GM18499 (cell line): ENCODE measurements at regions not wholly inside any gene's neighbourhood (a gene's known extent, or its start where the extent isn't known, plus 50 kb on each side); places are given as distances from the start of the nearest gene placed in this dataset.
"Not testable (repeated sequence)": the region's sequence is repeated elsewhere in the genome, so short reads cannot be mapped to it uniquely, and the experiment has no call there.

Source experiments
- ATAC-seq: cut with Tn5 transposase; IDR thresholded peaks from one replicate; pipeline ENCODE4 v1.9.1; 2021; ENCODE audit warnings: moderate number of reproducible peaks; ENCODE audit not compliant: insufficient read depth, unreplicated experiment

- no peak for ATAC-seq
Measured at GRCh38 chr11:39462506-39462905, 1996.9 kb downstream of the LRRC4C start.

- no peak for ATAC-seq
Measured at GRCh38 chr11:39461066-39461465, 1998.4 kb downstream of the LRRC4C start.

GRCh38 chr11:39459606-39460005 is 1999.8 kb downstream of the LRRC4C start:
- no peak for ATAC-seq

- no peak for ATAC-seq
Measured at GRCh38 chr11:39458481-39458880, 2001.0 kb downstream of the LRRC4C start.

- ATAC-seq = no peak
Measured at GRCh38 chr11:39443424-39444022, 2015.9 kb downstream of the LRRC4C start.

- no peak for ATAC-seq
Measured at GRCh38 chr11:39442177-39442576, 2017.3 kb downstream of the LRRC4C start.

GRCh38 chr11:39435641-39436040 is 2023.8 kb downstream of the LRRC4C start:
- ATAC-seq = no peak

GRCh38 chr11:39434466-39434865 is 2025.0 kb downstream of the LRRC4C start:
- ATAC-seq = no peak

- ATAC-seq = no peak
Measured at GRCh38 chr11:39432929-39433328, 2026.5 kb downstream of the LRRC4C start.

- no peak for ATAC-seq
Measured at GRCh38 chr11:39425226-39425625, 2034.2 kb downstream of the LRRC4C start.

- no peak for ATAC-seq
Measured at GRCh38 chr11:39412117-39412516, 2047.3 kb downstream of the LRRC4C start.

GRCh38 chr11:39385911-39386310 is 2073.5 kb downstream of the LRRC4C start:
- no peak for ATAC-seq

- no peak for ATAC-seq
Measured at GRCh38 chr11:39374963-39375698, 2084.3 kb downstream of the LRRC4C start.

- ATAC-seq = no peak
Measured at GRCh38 chr11:39367534-39367933, 2091.9 kb downstream of the LRRC4C start.

GRCh38 chr11:39365809-39366436 is 2093.5 kb downstream of the LRRC4C start:
- no peak for ATAC-seq

- no peak for ATAC-seq
Measured at GRCh38 chr11:39363571-39363970, 2095.9 kb downstream of the LRRC4C start.

- ATAC-seq = no peak
Measured at GRCh38 chr11:39361557-39361956, 2097.9 kb downstream of the LRRC4C start.

- no peak for ATAC-seq
Measured at GRCh38 chr11:39345834-39346442, 2113.5 kb downstream of the LRRC4C start.

GRCh38 chr11:39341461-39341860 is 2118.0 kb downstream of the LRRC4C start:
- ATAC-seq = no peak

GRCh38 chr11:39333006-39333405 is 2126.4 kb downstream of the LRRC4C start:
- ATAC-seq = not testable (repeated sequence)

GRCh38 chr11:39327302-39327701 is 2132.2 kb downstream of the LRRC4C start:
- ATAC-seq = no peak
